ENCODE measurements at regions not wholly inside any gene's neighbourhood (a gene's known extent, or its start where the extent isn't known, plus 50 kb on each side); places are given as distances from the start of the nearest gene placed in this dataset.

DNA sequence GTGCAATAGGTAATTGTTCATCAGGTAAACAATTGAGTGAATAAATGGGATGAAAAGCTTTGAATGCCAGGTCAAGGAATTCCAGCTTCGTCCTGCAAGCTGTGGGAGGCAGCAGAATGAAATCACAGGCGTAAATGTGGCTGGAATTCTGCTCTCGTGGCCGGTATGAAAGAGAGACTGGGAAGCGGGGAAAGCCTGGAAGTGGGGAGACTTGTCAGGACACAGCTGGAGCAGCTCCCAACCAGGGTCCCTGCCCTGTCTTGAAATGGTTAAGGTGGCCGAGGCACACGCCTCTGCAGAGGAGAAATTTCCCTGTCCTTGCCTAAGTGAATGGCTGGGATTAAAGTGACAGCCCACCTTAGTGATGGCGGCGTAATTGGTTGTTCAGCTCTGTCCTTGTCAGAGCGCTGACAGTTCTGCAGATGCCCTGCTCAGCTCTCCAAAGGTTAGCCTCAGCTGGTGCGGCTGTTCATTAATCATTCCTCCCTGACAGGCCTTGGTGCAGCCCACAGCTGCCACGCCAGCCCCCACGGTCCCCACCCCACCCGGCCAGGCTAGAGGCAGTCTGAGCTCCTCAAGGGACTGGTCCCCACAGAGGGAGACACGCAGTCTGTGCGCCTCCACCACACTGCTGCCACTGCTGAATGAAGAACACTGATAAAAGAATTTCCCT lies 398.3 kb upstream of the POU3F1 start:
- no peak for DNase-seq
- Histone ChIP-seq H4K8ac (ENCODE audit: low read depth, low read length) (no peak overlapping the region), H3K23ac (ENCODE audit: low read length) (no peak overlapping the region), H3K4me2 (ENCODE audit: low read length) (no peak overlapping the region), H3K56ac (ENCODE audit: low read length) (no peak overlapping the region), H4K5ac (ENCODE audit: low read length) (no peak overlapping the region), H3K4me1 (ENCODE audit: control insufficient read depth, low read depth, low read length) (no peaks in the 10 kb centered on the region), H2BK15ac (replicated peaks; ENCODE audit: low read depth) (no peak overlapping the region), H3K79me1 (ENCODE audit: low read length) (no peaks in the 10 kb centered on the region), H3K18ac (ENCODE audit: low read length) (no peak overlapping the region), H3K4ac (ENCODE audit: low read depth, low read length) (no peak overlapping the region), H3K79me2 (ENCODE audit: control insufficient read depth, insufficient read depth, low read length) (no peaks in the 10 kb centered on the region), H2AK5ac (ENCODE audit: low read length) (no peak overlapping the region), H2BK120ac (ENCODE audit: low read depth, low read length) (no peak overlapping the region), H3K36me3 (ENCODE audit: control insufficient read depth, insufficient read depth, low read length) (no peaks in the 10 kb centered on the region), H2BK5ac (ENCODE audit: low read length) (no peak overlapping the region), H3K27ac (ENCODE audit: low read depth, low read length) (no peak overlapping the region), H3K27me3 (ENCODE audit: insufficient read depth, low read length, poor library complexity) (no peaks in the 10 kb centered on the region), H3K4me3 (ENCODE audit: low read length) (no peak overlapping the region), H3K9ac (ENCODE audit: low read length) (no peak overlapping the region)
- no CpG with 5 or more reads among the region's 16 CpGs for WGBS (ENCODE audit: extremely low coverage, insufficient coverage, low lambda C conversion rate)

DNA sequence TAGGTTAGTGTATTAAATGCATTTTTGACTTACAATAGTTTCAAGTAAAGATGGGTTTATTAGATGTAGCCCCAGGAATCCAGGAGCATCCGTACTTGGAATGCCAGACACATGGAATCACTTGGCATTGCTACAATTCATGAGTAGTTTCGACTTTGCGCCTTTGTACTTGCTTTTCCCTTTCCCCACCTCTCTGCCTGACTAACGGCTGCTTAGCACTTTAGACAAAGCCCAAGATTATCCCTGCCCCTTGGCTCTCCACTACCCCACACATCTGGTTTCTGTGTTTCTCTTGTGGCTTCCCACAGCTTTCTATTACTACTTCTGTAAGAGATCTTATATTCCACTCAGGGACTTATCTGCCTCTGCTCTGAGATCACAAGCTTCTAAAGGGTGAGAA lies 397.7 kb upstream of the POU3F1 start:
- H3K9ac ChIP-seq (ENCODE audit: low read length): no peak overlapping the region
- H2BK120ac ChIP-seq (ENCODE audit: low read depth, low read length): no peak overlapping the region
- no peaks in the 10 kb centered on the region for H3K36me3 ChIP-seq (ENCODE audit: control insufficient read depth, insufficient read depth, low read length)
- H3K4me3 ChIP-seq (ENCODE audit: low read length): no peak overlapping the region
- H2BK15ac ChIP-seq (replicated peaks; ENCODE audit: low read depth): no peak overlapping the region
- no peak overlapping the region for H3K56ac ChIP-seq (ENCODE audit: low read length)
- H3K18ac ChIP-seq (ENCODE audit: low read length): no peak overlapping the region
- H3K79me1 ChIP-seq (ENCODE audit: low read length): no peaks in the 10 kb centered on the region
- DNase-seq: no peak
- H2AK5ac ChIP-seq (ENCODE audit: low read length): no peak overlapping the region
- H3K4ac ChIP-seq (ENCODE audit: low read depth, low read length): no peak overlapping the region
- H2BK5ac ChIP-seq (ENCODE audit: low read length): no peak overlapping the region
- no peak overlapping the region for H3K23ac ChIP-seq (ENCODE audit: low read length)
- H4K8ac ChIP-seq (ENCODE audit: low read depth, low read length): no peak overlapping the region
- no peak overlapping the region for H4K5ac ChIP-seq (ENCODE audit: low read length)
- H3K79me2 ChIP-seq (ENCODE audit: control insufficient read depth, insufficient read depth, low read length): no peaks in the 10 kb centered on the region
- no peak overlapping the region for H3K27ac ChIP-seq (ENCODE audit: low read depth, low read length)
- H3K4me2 ChIP-seq (ENCODE audit: low read length): no peak overlapping the region
- H3K4me1 ChIP-seq (ENCODE audit: control insufficient read depth, low read depth, low read length): no peaks in the 10 kb centered on the region
- no CpG with 5 or more reads among the region's 4 CpGs for WGBS (ENCODE audit: extremely low coverage, insufficient coverage, low lambda C conversion rate)
- H3K27me3 ChIP-seq (ENCODE audit: insufficient read depth, low read length, poor library complexity): no peaks in the 10 kb centered on the region

DNA sequence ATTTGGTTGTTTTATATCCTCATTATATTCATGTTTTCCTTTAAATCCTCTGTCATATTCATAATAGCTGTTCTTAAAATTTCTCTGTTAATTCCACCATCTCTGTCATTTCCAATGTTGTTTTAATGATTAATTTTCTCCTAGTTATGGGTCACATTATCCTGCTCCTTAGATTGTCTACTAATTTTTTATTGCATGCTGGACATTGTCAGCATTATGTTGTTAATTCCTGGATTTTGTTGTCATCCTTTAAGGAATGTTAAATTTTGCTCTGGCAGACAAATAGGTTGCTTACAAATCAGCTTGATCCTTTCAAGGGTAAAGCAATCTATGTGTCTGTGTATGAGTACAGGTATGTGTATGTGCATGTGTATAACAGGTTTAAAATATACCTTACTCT lies 393.8 kb upstream of the POU3F1 start:
- no peaks in the 10 kb centered on the region for H3K36me3 ChIP-seq (ENCODE audit: control insufficient read depth, insufficient read depth, low read length)
- no peak overlapping the region for H3K56ac ChIP-seq (ENCODE audit: low read length)
- no peaks in the 10 kb centered on the region for H3K27me3 ChIP-seq (ENCODE audit: insufficient read depth, low read length, poor library complexity)
- no peak overlapping the region for H2BK15ac ChIP-seq (replicated peaks; ENCODE audit: low read depth)
- H3K79me2 ChIP-seq (ENCODE audit: control insufficient read depth, insufficient read depth, low read length): no peaks in the 10 kb centered on the region
- no peak overlapping the region for H4K8ac ChIP-seq (ENCODE audit: low read depth, low read length)
- no peak overlapping the region for H3K23ac ChIP-seq (ENCODE audit: low read length)
- H3K9ac ChIP-seq (ENCODE audit: low read length): no peak overlapping the region
- no peaks in the 10 kb centered on the region for H3K79me1 ChIP-seq (ENCODE audit: low read length)
- no peak overlapping the region for H3K4ac ChIP-seq (ENCODE audit: low read depth, low read length)
- no peaks in the 10 kb centered on the region for H3K4me1 ChIP-seq (ENCODE audit: control insufficient read depth, low read depth, low read length)
- no peak overlapping the region for H2AK5ac ChIP-seq (ENCODE audit: low read length)
- no peak overlapping the region for H2BK5ac ChIP-seq (ENCODE audit: low read length)
- H3K4me2 ChIP-seq (ENCODE audit: low read length): no peak overlapping the region
- no peak overlapping the region for H3K4me3 ChIP-seq (ENCODE audit: low read length)
- H2BK120ac ChIP-seq (ENCODE audit: low read depth, low read length): no peak overlapping the region
- no peak for DNase-seq
- no peak overlapping the region for H3K18ac ChIP-seq (ENCODE audit: low read length)
- H3K27ac ChIP-seq (ENCODE audit: low read depth, low read length): no peak overlapping the region
- H4K5ac ChIP-seq (ENCODE audit: low read length): no peak overlapping the region

DNA sequence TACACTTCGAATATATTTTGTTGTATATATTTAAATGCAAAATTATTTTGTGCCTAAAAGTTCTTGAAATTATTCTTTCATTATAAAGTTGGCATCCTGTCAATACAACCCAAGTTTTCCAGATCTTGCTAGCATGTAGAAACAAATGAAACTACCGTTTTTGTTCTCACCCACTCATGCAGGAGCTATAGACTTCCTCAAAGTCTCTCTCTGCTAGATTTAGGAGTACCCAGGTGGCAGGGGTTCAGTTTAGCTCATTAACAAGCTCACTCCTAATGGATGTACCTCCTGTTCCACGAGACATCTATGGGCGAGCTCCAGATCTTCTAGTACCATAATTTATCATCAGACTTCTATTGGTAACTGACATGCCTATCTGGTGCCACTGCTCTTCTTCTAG lies 390.2 kb upstream of the POU3F1 start:
- H2BK120ac ChIP-seq (ENCODE audit: low read depth, low read length): no peak overlapping the region
- H3K4me3 ChIP-seq (ENCODE audit: low read length): no peak overlapping the region
- WGBS (ENCODE audit: extremely low coverage, insufficient coverage, low lambda C conversion rate): no CpG with 5 or more reads among the region's 4 CpGs
- no peak overlapping the region for H4K8ac ChIP-seq (ENCODE audit: low read depth, low read length)
- H3K4me1 ChIP-seq (ENCODE audit: control insufficient read depth, low read depth, low read length): no peaks in the 10 kb centered on the region
- no peak for DNase-seq
- H3K27me3 ChIP-seq (ENCODE audit: insufficient read depth, low read length, poor library complexity): no peaks in the 10 kb centered on the region
- no peaks in the 10 kb centered on the region for H3K36me3 ChIP-seq (ENCODE audit: control insufficient read depth, insufficient read depth, low read length)
- H3K56ac ChIP-seq (ENCODE audit: low read length): no peak overlapping the region
- H3K4ac ChIP-seq (ENCODE audit: low read depth, low read length): no peak overlapping the region
- H3K18ac ChIP-seq (ENCODE audit: low read length): peak overlapping the region; percentile 75
- H3K9ac ChIP-seq (ENCODE audit: low read length): no peak overlapping the region
- H4K5ac ChIP-seq (ENCODE audit: low read length): no peak overlapping the region
- H3K4me2 ChIP-seq (ENCODE audit: low read length): no peak overlapping the region
- H3K27ac ChIP-seq (ENCODE audit: low read depth, low read length): no peak overlapping the region
- no peaks in the 10 kb centered on the region for H3K79me2 ChIP-seq (ENCODE audit: control insufficient read depth, insufficient read depth, low read length)
- H3K23ac ChIP-seq (ENCODE audit: low read length): no peak overlapping the region
- H2BK15ac ChIP-seq (replicated peaks; ENCODE audit: low read depth): no peak overlapping the region
- no peak overlapping the region for H2BK5ac ChIP-seq (ENCODE audit: low read length)
- no peaks in the 10 kb centered on the region for H3K79me1 ChIP-seq (ENCODE audit: low read length)
- H2AK5ac ChIP-seq (ENCODE audit: low read length): no peak overlapping the region

DNA sequence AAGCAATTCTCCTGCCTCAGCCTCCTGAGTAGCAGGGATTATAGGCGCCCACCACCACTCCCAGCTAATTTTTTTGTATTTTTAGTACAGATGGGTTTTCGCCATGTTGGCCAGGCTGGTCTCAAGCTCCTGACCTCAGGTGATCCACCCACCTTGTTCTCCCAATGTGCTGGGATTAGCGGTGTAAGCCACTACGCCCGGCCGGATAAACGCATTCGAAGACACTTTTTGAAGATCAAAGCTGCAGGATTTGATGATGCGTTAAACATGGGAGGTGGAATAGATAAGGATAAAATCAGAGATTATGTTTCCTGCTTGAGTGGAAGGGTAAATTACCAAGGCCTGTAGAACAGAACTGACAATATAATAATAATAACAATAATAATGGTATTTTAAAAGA lies 389.4 kb upstream of the POU3F1 start:
- Histone ChIP-seq H3K79me2 (ENCODE audit: control insufficient read depth, insufficient read depth, low read length) (no peaks in the 10 kb centered on the region), H2BK120ac (ENCODE audit: low read depth, low read length) (no peak overlapping the region), H3K27ac (ENCODE audit: low read depth, low read length) (no peak overlapping the region), H3K18ac (ENCODE audit: low read length) (no peak overlapping the region), H3K23ac (ENCODE audit: low read length) (no peak overlapping the region), H2AK5ac (ENCODE audit: low read length) (no peak overlapping the region), H3K4ac (ENCODE audit: low read depth, low read length) (no peak overlapping the region), H4K5ac (ENCODE audit: low read length) (no peak overlapping the region), H3K4me1 (ENCODE audit: control insufficient read depth, low read depth, low read length) (peaks cover 6% of the 10 kb centered on the region), H3K27me3 (ENCODE audit: insufficient read depth, low read length, poor library complexity) (no peaks in the 10 kb centered on the region), H3K56ac (ENCODE audit: low read length) (no peak overlapping the region), H4K8ac (ENCODE audit: low read depth, low read length) (no peak overlapping the region), H3K4me2 (ENCODE audit: low read length) (no peak overlapping the region), H3K79me1 (ENCODE audit: low read length) (peaks cover under 1% of the 10 kb centered on the region), H2BK15ac (replicated peaks; ENCODE audit: low read depth) (no peak overlapping the region), H3K36me3 (ENCODE audit: control insufficient read depth, insufficient read depth, low read length) (peaks cover 1% of the 10 kb centered on the region), H2BK5ac (ENCODE audit: low read length) (no peak overlapping the region), H3K9ac (ENCODE audit: low read length) (no peak overlapping the region), H3K4me3 (ENCODE audit: low read length) (no peak overlapping the region)
- DNase-seq: peak; percentile 52
- WGBS (ENCODE audit: extremely low coverage, insufficient coverage, low lambda C conversion rate): no CpG with 5 or more reads among the region's 9 CpGs

DNA sequence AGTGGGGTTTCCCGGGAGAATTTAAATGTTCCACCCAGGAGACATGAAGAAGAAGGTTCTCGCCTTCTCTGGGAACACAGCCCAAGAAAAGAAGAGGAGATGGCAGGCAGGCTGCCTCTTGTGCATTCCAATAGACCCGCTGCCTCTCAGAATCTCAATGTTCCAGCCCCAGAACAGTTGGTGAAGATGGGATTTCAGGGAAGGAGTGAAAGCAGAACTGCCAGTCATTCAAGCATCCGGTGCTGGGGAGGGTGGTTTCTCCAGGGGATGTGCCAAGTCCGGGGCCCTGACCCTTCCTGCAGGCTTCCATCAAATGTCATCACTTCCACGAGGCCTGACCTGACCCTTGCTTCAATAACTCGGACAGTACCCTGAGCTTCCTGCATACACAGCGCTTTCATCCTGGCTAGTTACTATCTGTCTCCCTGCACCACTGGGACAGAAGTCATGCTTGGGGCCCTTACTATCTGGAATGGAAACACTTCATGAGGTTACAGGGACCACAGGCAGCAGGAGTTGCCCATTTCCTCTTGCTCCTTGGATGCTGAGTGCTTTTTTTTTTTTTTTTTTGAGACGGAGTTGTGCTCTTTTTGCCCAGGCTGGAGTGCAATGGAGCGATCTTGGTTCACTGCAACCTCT lies 386.6 kb upstream of the POU3F1 start:
- Histone ChIP-seq H3K23ac (ENCODE audit: low read length) (no peak overlapping the region), H3K4ac (ENCODE audit: low read depth, low read length) (no peak overlapping the region), H3K56ac (ENCODE audit: low read length) (no peak overlapping the region), H2BK5ac (ENCODE audit: low read length) (no peak overlapping the region), H2AK5ac (ENCODE audit: low read length) (no peak overlapping the region), H3K18ac (ENCODE audit: low read length) (no peak overlapping the region), H3K4me1 (ENCODE audit: control insufficient read depth, low read depth, low read length) (peaks cover 10% of the 10 kb centered on the region), H2BK120ac (ENCODE audit: low read depth, low read length) (no peak overlapping the region), H3K79me2 (ENCODE audit: control insufficient read depth, insufficient read depth, low read length) (peaks cover 2% of the 10 kb centered on the region), H3K36me3 (ENCODE audit: control insufficient read depth, insufficient read depth, low read length) (peaks cover 3% of the 10 kb centered on the region), H3K27ac (ENCODE audit: low read depth, low read length) (no peak overlapping the region), H3K4me2 (ENCODE audit: low read length) (no peak overlapping the region), H2BK15ac (replicated peaks; ENCODE audit: low read depth) (no peak overlapping the region), H4K5ac (ENCODE audit: low read length) (no peak overlapping the region), H3K4me3 (ENCODE audit: low read length) (no peak overlapping the region), H3K79me1 (ENCODE audit: low read length) (peaks cover 2% of the 10 kb centered on the region), H3K27me3 (ENCODE audit: insufficient read depth, low read length, poor library complexity) (no peaks in the 10 kb centered on the region), H3K9ac (ENCODE audit: low read length) (no peak overlapping the region), H4K8ac (ENCODE audit: low read depth, low read length) (no peak overlapping the region)
- WGBS (ENCODE audit: extremely low coverage, insufficient coverage, low lambda C conversion rate): no CpG with 5 or more reads among the region's 10 CpGs
- DNase-seq: no peak
